PC-9 (cell line): ENCODE measurements at regions not wholly inside any gene's neighbourhood (a gene's known extent, or its start where the extent isn't known, plus 50 kb on each side); places are given as distances from the start of the nearest gene placed in this dataset.

ENCODE experiments used
- CTCF ChIP-seq: fragments of 200-600 bp; sonication (generic); conservative IDR thresholded peaks from 2 replicates; pipeline ENCODE4 v1.6.1; 2017; ENCODE audit warnings: mixed run types, antibody characterized with exemption, mild to moderate bottlenecking, moderate library complexity
- EZH2 ChIP-seq: fragments of 200-600 bp; sonication (generic); IDR thresholded peaks from 2 replicates; pipeline ENCODE4 v1.8.0; 2017; ENCODE audit warnings: antibody characterized with exemption, low read depth

GRCh38 chr5:133867341-133867740, 101.1 kb downstream of the C5orf15 start:
- no peak for TF ChIP-seq CTCF
- TF ChIP-seq EZH2 = no peak
